Common myeloid progenitor, CD34-positive (primary cell): ENCODE measurements at regions not wholly inside any gene's neighbourhood (a gene's known extent, or its start where the extent isn't known, plus 50 kb on each side); places are given as distances from the start of the nearest gene placed in this dataset.

ENCODE experiments used
- CTCF ChIA-PET: fragments of 350-600 bp; sonication (Branson Sonifier 250); formaldehyde crosslinking; loops from one replicate; lab custom pipeline; 2021; ENCODE audit warnings: antibody characterized with exemption; lab: Charles Lee
- POLR2A ChIA-PET: fragments of 350-600 bp; sonication (Branson Sonifier 250); formaldehyde crosslinking; loops from one replicate; lab custom pipeline; 2021; ENCODE audit warnings: antibody characterized with exemption; lab: Charles Lee
- DNase-seq, 3 donors: peaks; one replicate each; pipeline versions ENCODE4 v3.0.0 to v3.0.0-alpha.2; 2013
- H3K27ac ChIP-seq, 2 experiments: 1 replicate in 1 of 2; 2 replicates in 1 of 2; pipeline ENCODE4 v1.7.0; 2013; ENCODE audit warnings: inconsistent platforms in 2 of 2, low read length in 2 of 2, mild to moderate bottlenecking in 2 of 2, low read depth in 1 of 2, moderate library complexity in 1 of 2; ENCODE audit not compliant: severe bottlenecking in 2 of 2, insufficient read depth in 1 of 2, poor library complexity in 1 of 2
- H3K27me3 ChIP-seq, 5 experiments: replicated peaks in 2 of 5; 1 replicate in 3 of 5; 2 replicates in 2 of 5; pipeline versions ENCODE4 v1.6.1 to v1.7.0; 2013; ENCODE audit warnings: low read length in 4 of 5, mild to moderate bottlenecking in 2 of 5, moderate library complexity in 2 of 5, inconsistent platforms in 1 of 5; ENCODE audit not compliant: insufficient read depth in 5 of 5, control insufficient read depth in 4 of 5
- H3K36me3 ChIP-seq, 4 experiments: 1 replicate in 2 of 4; 2 replicates in 2 of 4; pipeline versions ENCODE4 v1.6.1 to v1.7.0; 2013; ENCODE audit warnings: low read length in 3 of 4, control low read depth in 1 of 4, mild to moderate bottlenecking in 1 of 4; ENCODE audit not compliant: control insufficient read depth in 4 of 4, insufficient read depth in 4 of 4
- H3K4me1 ChIP-seq, 4 experiments: 1 replicate in 3 of 4; 2 replicates in 1 of 4; pipeline versions ENCODE4 v1.6.1 to v1.7.1; 2013; ENCODE audit warnings: low read length in 3 of 4, mild to moderate bottlenecking in 3 of 4, control low read depth in 1 of 4, inconsistent platforms in 1 of 4, moderate library complexity in 1 of 4; ENCODE audit not compliant: control insufficient read depth in 4 of 4, insufficient read depth in 4 of 4; ENCODE audit errors: control extremely low read depth in 1 of 4
- H3K4me3 ChIP-seq, 7 experiments: 1 replicate in 4 of 7; 2 replicates in 3 of 7; pipeline versions ENCODE4 v1.5.1 to v1.7.0; 2013; ENCODE audit warnings: mild to moderate bottlenecking in 7 of 7, low read length in 6 of 7, moderate library complexity in 6 of 7, inconsistent platforms in 2 of 7, low read depth in 2 of 7, control low read depth in 1 of 7; ENCODE audit not compliant: insufficient read depth in 4 of 7, control insufficient read depth in 1 of 7; ENCODE audit errors: extremely low read depth in 1 of 7
- H3K9me3 ChIP-seq, 5 experiments: 1 replicate in 4 of 5; 2 replicates in 1 of 5; pipeline versions ENCODE4 v1.6.1 to v1.7.1; 2013; ENCODE audit warnings: low read length in 4 of 5, mild to moderate bottlenecking in 2 of 5, inconsistent platforms in 1 of 5, low read depth in 1 of 5, moderate library complexity in 1 of 5; ENCODE audit not compliant: control insufficient read depth in 4 of 5, insufficient read depth in 2 of 5; ENCODE audit errors: control extremely low read depth in 1 of 5
- WGBS: methylation state at CpG from one replicate; pipeline ENCODE4 v1.1.5; 2013; ENCODE audit not compliant: insufficient coverage; 5-methylcytosine and 5-hydroxymethylcytosine counted together

- DNase-seq, result no peak
- no peaks in the 10 kb centered on the region for H3K27me3 ChIP-seq
- H3K9me3 ChIP-seq, result no peaks in the 10 kb centered on the region
- POLR2A ChIA-PET, result no interaction called here
- H3K36me3 ChIP-seq, result no peaks in the 10 kb centered on the region
- no peak overlapping the region for H3K4me3 ChIP-seq
- H3K27ac ChIP-seq, result no peak overlapping the region
- CTCF ChIA-PET, result no interaction called here
- H3K4me1 ChIP-seq, result no peaks in the 10 kb centered on the region
These were observed 789.3 kb upstream of the TSPY4 start for GRCh38 chrY:8547931-8548330.

GRCh38 chrY:8551323-8551722 lies 785.9 kb upstream of the TSPY4 start:
- Histone ChIP-seq H3K27me3 (no peaks in the 10 kb centered on the region), H3K36me3 (no peaks in the 10 kb centered on the region), H3K4me3 (no peak overlapping the region), H3K9me3 (no peaks in the 10 kb centered on the region), H3K4me1 (no peaks in the 10 kb centered on the region), H3K27ac (no peak overlapping the region)
- POLR2A ChIA-PET, result no interaction called here
- no peak for DNase-seq
- WGBS, result no CpG with 5 or more reads among the region's 2 CpGs
- CTCF ChIA-PET, result no interaction called here

DNA sequence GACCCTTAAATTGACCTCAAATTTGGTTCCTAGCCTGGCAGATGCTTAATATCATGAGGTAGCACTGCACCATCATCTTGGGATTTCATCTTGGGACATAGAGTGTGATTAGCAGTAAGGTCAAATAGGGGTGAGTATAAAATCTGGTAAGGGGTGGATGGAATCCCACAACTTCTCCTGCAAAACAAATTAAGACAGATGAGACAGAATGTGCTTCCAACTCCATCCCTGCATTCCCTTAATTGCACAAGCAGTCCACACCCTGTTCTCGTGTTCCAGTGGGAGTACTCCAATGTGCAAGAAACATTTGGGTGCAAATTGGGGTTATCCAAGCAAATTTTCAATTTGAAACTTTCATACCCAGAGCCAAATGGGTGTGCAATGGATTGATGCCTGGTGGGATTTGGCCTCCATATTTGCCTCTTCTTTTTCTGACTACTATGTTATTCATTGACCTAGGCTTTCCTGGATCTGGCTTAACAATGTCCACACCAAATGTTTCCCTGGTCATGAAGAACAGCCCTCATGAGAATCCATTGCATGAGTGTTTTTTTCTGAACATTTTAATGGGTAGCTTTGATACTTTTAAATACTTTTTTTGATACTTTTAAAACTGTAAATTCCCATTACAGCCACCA lies 785.0 kb upstream of the TSPY4 start:
- Histone ChIP-seq H3K27ac (no peak overlapping the region), H3K36me3 (no peaks in the 10 kb centered on the region), H3K27me3 (no peaks in the 10 kb centered on the region), H3K9me3 (no peaks in the 10 kb centered on the region), H3K4me1 (no peaks in the 10 kb centered on the region), H3K4me3 (no peak overlapping the region)
- no CpG with 5 or more reads among the region's 1 CpG for WGBS
- POLR2A ChIA-PET, result no interaction called here
- DNase-seq, result no peak
- CTCF ChIA-PET, result no interaction called here

DNA sequence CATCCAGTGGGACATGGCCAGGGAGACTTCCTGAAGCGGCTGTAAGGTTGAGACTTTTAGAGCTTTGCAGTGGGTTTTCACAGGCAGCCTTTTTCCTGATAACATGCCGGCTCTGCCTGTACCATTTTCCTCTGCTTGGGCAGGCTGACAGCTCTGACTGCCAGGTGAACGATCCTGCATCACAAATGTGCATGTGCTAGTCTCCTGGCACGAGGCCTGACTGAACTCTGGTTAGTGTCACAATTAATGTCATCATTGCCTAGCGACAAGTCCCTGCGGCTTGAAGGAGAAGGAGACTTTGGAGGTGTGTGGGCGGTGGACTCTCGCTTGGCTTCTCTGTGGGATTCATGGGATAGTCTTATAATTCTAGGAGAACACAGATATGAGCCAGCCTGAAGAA lies 783.6 kb upstream of the TSPY4 start:
- H3K4me1 ChIP-seq, result no peaks in the 10 kb centered on the region
- no peak for DNase-seq
- no CpG with 5 or more reads among the region's 8 CpGs for WGBS
- no peaks in the 10 kb centered on the region for H3K36me3 ChIP-seq
- ChIA-PET CTCF (no interaction called here), POLR2A (interaction anchor here (0.6 kb wide), 1 partner anchor 17 kb away, joined by 3 read pairs; no protein-coding TSS in a partner anchor)
- H3K27me3 ChIP-seq, result no peaks in the 10 kb centered on the region
- no peaks in the 10 kb centered on the region for H3K9me3 ChIP-seq
- no peak overlapping the region for H3K27ac ChIP-seq
- no peak overlapping the region for H3K4me3 ChIP-seq

- Histone ChIP-seq H3K9me3 (no peaks in the 10 kb centered on the region), H3K4me3 (no peak overlapping the region), H3K4me1 (no peaks in the 10 kb centered on the region), H3K36me3 (no peaks in the 10 kb centered on the region), H3K27me3 (no peaks in the 10 kb centered on the region), H3K27ac (no peak overlapping the region)
- CTCF ChIA-PET, result no interaction called here
- no peak for DNase-seq
- POLR2A ChIA-PET, result no interaction called here
- no CpG with 5 or more reads among the region's 2 CpGs for WGBS
These were observed 775.9 kb upstream of the TSPY4 start for GRCh38 chrY:8561385-8561784.

- ChIA-PET POLR2A (no interaction called here), CTCF (no interaction called here)
- Histone ChIP-seq H3K36me3 (no peaks in the 10 kb centered on the region), H3K4me1 (no peaks in the 10 kb centered on the region), H3K27ac (no peak overlapping the region), H3K4me3 (no peak overlapping the region), H3K9me3 (no peaks in the 10 kb centered on the region), H3K27me3 (no peaks in the 10 kb centered on the region)
- no CpG with 5 or more reads among the region's 8 CpGs for WGBS
- no peak for DNase-seq
These were observed 774.7 kb upstream of the TSPY4 start for GRCh38 chrY:8562456-8563090.

GRCh38 chrY:8564421-8564820 lies 772.8 kb upstream of the TSPY4 start:
- ChIA-PET POLR2A (no interaction called here), CTCF (no interaction called here)
- WGBS, result no CpG with 5 or more reads among the region's 3 CpGs
- H3K27me3 ChIP-seq, result no peaks in the 10 kb centered on the region
- no peak overlapping the region for H3K27ac ChIP-seq
- no peak for DNase-seq
- H3K4me1 ChIP-seq, result no peaks in the 10 kb centered on the region
- H3K9me3 ChIP-seq, result no peaks in the 10 kb centered on the region
- no peak overlapping the region for H3K4me3 ChIP-seq
- H3K36me3 ChIP-seq, result no peaks in the 10 kb centered on the region
